Pancreas (tissue), 10 donors: ENCODE measurements at regions not wholly inside any gene's neighbourhood (a gene's known extent, or its start where the extent isn't known, plus 50 kb on each side); places are given as distances from the start of the nearest gene placed in this dataset.

Source experiments
- ATAC-seq, 4 donors: fragments of 200-7000 bp; cut with Tn5 transposase; one replicate each; pipeline versions ENCODE4 v1.8.0 to v1.9.1; 2020; ENCODE audit warnings: mild to moderate bottlenecking in 4 of 4, moderate library complexity in 4 of 4
- DNase-seq, 6 donors: peaks; one replicate each; pipeline ENCODE4 v3.0.0-alpha.2; 2020
- FAIRE-seq: peaks from 2 replicates; lab custom pipeline; 2012; peaks lifted over from hg19 to GRCh38; lab: Jason Lieb, UNC
- H3K27ac ChIP-seq, 4 donors: fragments of 200-600 bp; sonication (generic); 1 replicate in 3 of 4; 2 replicates in 1 of 4; pipeline versions ENCODE4 v1.5.0 to v1.8.0; 2020
- H3K27me3 ChIP-seq, 4 donors: fragments of 200-600 bp; one replicate each; pipeline ENCODE4 v1.8.0; 2021
- H3K36me3 ChIP-seq, 3 donors: fragments of 200-600 bp; sonication (generic) in 1 of 3; one replicate each; pipeline versions ENCODE4 v1.5.0 to v1.8.0; 2020 to 2021
- H3K4me1 ChIP-seq, 3 donors: fragments of 200-600 bp; one replicate each; pipeline ENCODE4 v1.8.0; 2021
- H3K4me3 ChIP-seq, 4 donors: fragments of 200-600 bp; sonication (generic) in 2 of 4; one replicate each; pipeline versions ENCODE4 v1.5.0 to v1.8.0; 2020 to 2021
- H3K9me3 ChIP-seq, 4 donors: fragments of 200-600 bp; one replicate each; pipeline ENCODE4 v1.8.0; 2021
- CTCF ChIP-seq, 4 donors: fragments of 200-600 bp; sonication (generic) in 3 of 4; IDR thresholded peaks; one replicate each; pipeline versions ENCODE4 v1.5.0 to v1.8.0; 2021; ENCODE audit warnings: antibody characterized with exemption in 4 of 4
- WGBS, 2 donors: extraction: QIAGEN DNeasy Blood & Tissue Kit; methylation state at CpG; one replicate each; pipeline ENCODE4 v1.1.7; 2013; 5-methylcytosine and 5-hydroxymethylcytosine counted together
- intact Hi-C, 3 donors: fragments of 100-400 bp; cut with DNase I; formaldehyde crosslinking; loops; one replicate each; pipeline versions ENCODE4 v1.11.1 to v1.14.2; 2022
- donor health status: healthy with polysubstance abuse.
- donor health status: DM: no; HTN: no; CAD: no; lungs with moderate emphysema.
- donor health status: DM: no; HTN: no; CAD: no.
- donor health status: control.
- donor health status: control.
- donor health status: Bipolar disorder and iron deficiency.
- donor health status: DM: yes; HTN: yes; CAD: no.
- donor health status: DM: no; HTN: no; CAD: no.
- donor health status: DM: no; HTN: no; CAD: no.
- donor health status: DM: yes; HTN: yes; CAD: no.

GRCh38 chr3:132253262-132253878 lies 63.8 kb upstream of the ACP3 start:
- no peaks in the 10 kb centered on the region for H3K9me3 ChIP-seq
- peak in 2 of 6 donors; percentile 19 to 43 for DNase-seq
- peaks cover 0 to 3% (median 0%) of the 10 kb centered on the region in 3 donors for H3K4me1 ChIP-seq
- H3K27me3 ChIP-seq = no peaks in the 10 kb centered on the region
- peak; percentile 89 for FAIRE-seq
- 1 to 3% methylated on average over 4 of the region's 4 CpGs for WGBS, 2 donors
- H3K27ac ChIP-seq = no peak overlapping the region
- no peaks in the 10 kb centered on the region for H3K36me3 ChIP-seq
- TF ChIP-seq CTCF (IDR thresholded peaks at IDR 0.05) = peak; percentile 31 to 65 (median 62)
- ATAC-seq = peak in 3 of 4 donors; percentile 75 to 88 (median 85)
- intact Hi-C loops = loop anchor here in 2 of 3 donors (5.0 to 10.0 kb wide), 2 partner anchors 81 to 89 kb away; no protein-coding TSS in a partner anchor
- no peak overlapping the region for H3K4me3 ChIP-seq

GRCh38 chr3:132254076-132254755 lies 63.0 kb upstream of the ACP3 start:
- 80 to 87% methylated on average over 4 of the region's 4 CpGs for WGBS, 2 donors
- FAIRE-seq = no peak
- Histone ChIP-seq H3K4me1 (peaks cover 0 to 3% (median 0%) of the 10 kb centered on the region in 3 donors), H3K36me3 (no peaks in the 10 kb centered on the region), H3K4me3 (no peak overlapping the region), H3K9me3 (no peaks in the 10 kb centered on the region), H3K27ac (no peak overlapping the region), H3K27me3 (no peaks in the 10 kb centered on the region)
- no peak for DNase-seq
- no peak for TF ChIP-seq CTCF (IDR thresholded peaks at IDR 0.05)
- no peak for ATAC-seq
- intact Hi-C loops = loop anchor here in 2 of 3 donors (5.0 to 10.0 kb wide), 2 partner anchors 81 to 88 kb away; no protein-coding TSS in a partner anchor

- H3K36me3 ChIP-seq = no peaks in the 10 kb centered on the region
- no peaks in the 10 kb centered on the region for H3K9me3 ChIP-seq
- no peak overlapping the region for H3K27ac ChIP-seq
- no peaks in the 10 kb centered on the region for H3K27me3 ChIP-seq
- H3K4me3 ChIP-seq = no peak overlapping the region
- intact Hi-C loops = loop anchor here in 2 of 3 donors (5.0 to 10.0 kb wide), 2 partner anchors 80 to 87 kb away; no protein-coding TSS in a partner anchor
- 63 to 66% methylated on average over 5 of the region's 5 CpGs for WGBS, 2 donors
- TF ChIP-seq CTCF (IDR thresholded peaks at IDR 0.05) = no peak
- ATAC-seq (peak in 2 of 4 donors; percentile 13 to 18), FAIRE-seq (no peak), DNase-seq (no peak)
- peaks cover 0 to 3% (median 0%) of the 10 kb centered on the region in 3 donors for H3K4me1 ChIP-seq
These were observed 62.0 kb upstream of the ACP3 start for GRCh38 chr3:132255041-132255745.

GRCh38 chr3:132256989-132257388 lies 60.2 kb upstream of the ACP3 start:
- TF ChIP-seq CTCF (IDR thresholded peaks at IDR 0.05) = peak in 1 of 4 donors; percentile 23
- FAIRE-seq = no peak
- Histone ChIP-seq H3K36me3 (no peaks in the 10 kb centered on the region), H3K27ac (no peak overlapping the region), H3K4me3 (no peak overlapping the region), H3K4me1 (peaks cover 0 to 3% (median 0%) of the 10 kb centered on the region in 3 donors), H3K9me3 (no peaks in the 10 kb centered on the region), H3K27me3 (no peaks in the 10 kb centered on the region)
- intact Hi-C loops = loop anchor here in 2 of 3 donors (5.0 to 10.0 kb wide), 2 partner anchors 78 to 85 kb away; no protein-coding TSS in a partner anchor
- DNase-seq = peak in 3 of 6 donors; percentile 6 to 22 (median 12)
- peak; percentile 40 to 83 (median 78) for ATAC-seq
